Epithelial cell of proximal tubule (primary cell): ENCODE measurements at regions not wholly inside any gene's neighbourhood (a gene's known extent, or its start where the extent isn't known, plus 50 kb on each side); places are given as distances from the start of the nearest gene placed in this dataset.
"Not testable (repeated sequence)": the region's sequence is repeated elsewhere in the genome, so short reads cannot be mapped to it uniquely, and the experiment has no call there.

ENCODE experiments used
- DNase-seq: peaks from one replicate; pipeline ENCODE4 v3.0.0-alpha.2; 2011; ENCODE audit warnings: low read depth
- H3K4me3 ChIP-seq: 2 replicates; pipeline ENCODE4 v1.5.1; 2011; ENCODE audit warnings: low read depth, mild to moderate bottlenecking, low read length
- TF ChIP-seq, protein P1 (sequence below): conservative IDR thresholded peaks from 2 replicates; pipeline ENCODE4 v1.5.1; 2012; ENCODE audit warnings: low read depth, mild to moderate bottlenecking, low read length

DNA sequence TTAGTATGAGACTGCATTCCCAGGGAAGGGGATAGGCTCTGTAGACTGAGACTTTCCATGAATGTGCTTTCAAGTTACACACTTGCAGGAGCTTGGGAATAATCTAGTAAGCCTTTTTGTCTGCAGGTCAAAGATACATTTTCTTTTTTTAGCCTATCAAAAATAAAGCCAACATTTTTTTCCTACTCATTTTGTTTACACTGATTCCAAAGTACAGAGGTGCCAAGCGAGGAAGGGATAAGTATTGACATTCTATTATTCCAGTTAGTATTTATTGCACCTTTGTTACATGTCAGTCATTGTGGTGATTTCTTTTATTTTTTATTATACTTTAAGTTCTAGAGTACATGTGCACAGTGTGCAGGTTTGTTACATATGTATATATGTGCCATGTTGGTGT lies 413.0 kb upstream of the CHORDC1 start:
- DNase-seq: no peak
- H3K4me3 ChIP-seq: no peak overlapping the region
- TF ChIP-seq, protein P1, sequence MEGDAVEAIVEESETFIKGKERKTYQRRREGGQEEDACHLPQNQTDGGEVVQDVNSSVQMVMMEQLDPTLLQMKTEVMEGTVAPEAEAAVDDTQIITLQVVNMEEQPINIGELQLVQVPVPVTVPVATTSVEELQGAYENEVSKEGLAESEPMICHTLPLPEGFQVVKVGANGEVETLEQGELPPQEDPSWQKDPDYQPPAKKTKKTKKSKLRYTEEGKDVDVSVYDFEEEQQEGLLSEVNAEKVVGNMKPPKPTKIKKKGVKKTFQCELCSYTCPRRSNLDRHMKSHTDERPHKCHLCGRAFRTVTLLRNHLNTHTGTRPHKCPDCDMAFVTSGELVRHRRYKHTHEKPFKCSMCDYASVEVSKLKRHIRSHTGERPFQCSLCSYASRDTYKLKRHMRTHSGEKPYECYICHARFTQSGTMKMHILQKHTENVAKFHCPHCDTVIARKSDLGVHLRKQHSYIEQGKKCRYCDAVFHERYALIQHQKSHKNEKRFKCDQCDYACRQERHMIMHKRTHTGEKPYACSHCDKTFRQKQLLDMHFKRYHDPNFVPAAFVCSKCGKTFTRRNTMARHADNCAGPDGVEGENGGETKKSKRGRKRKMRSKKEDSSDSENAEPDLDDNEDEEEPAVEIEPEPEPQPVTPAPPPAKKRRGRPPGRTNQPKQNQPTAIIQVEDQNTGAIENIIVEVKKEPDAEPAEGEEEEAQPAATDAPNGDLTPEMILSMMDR: no peak

DNA sequence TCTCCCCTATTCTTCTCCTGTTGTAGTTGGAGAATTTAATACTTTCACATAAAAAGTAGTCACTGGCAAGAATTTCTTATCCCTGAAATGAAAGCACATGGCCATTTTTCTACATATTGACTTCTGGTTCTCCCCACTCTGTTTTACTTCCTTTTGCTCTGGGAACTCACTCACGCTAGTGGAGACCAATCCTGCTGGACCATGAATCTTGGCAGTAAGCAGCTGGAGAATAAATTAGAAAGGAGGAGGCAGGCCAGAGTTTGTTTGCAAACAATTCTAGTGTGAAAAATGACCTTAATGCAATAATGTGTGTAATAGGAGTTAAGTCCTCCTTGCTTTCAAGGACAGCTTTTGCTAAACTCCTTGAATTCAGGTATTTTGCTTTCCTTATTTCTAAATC lies 412.3 kb upstream of the CHORDC1 start:
- no peak overlapping the region for H3K4me3 ChIP-seq
- no peak for DNase-seq
- TF ChIP-seq, protein P1: no peak

DNA sequence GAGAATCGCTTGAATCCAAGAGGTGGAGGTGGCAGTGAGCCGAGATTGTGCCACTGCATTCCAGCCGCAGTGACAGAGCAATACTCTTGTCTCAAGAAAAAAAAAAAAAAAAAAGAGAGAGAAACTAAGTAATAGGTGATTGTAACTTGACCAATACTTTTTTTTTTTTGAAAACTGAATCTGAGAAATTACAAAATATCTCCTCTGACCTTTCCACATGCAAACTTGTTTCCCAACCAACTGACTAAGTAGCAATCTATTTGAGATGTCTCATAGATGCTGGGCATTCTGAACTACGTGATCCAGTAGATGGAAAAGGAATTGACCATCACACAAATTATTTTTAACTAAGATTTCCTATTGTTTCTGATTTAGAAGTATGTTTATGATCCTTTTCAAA lies 407.3 kb upstream of the CHORDC1 start:
- H3K4me3 ChIP-seq: no peak overlapping the region
- TF ChIP-seq, protein P1: no peak
- DNase-seq: no peak

GRCh38 chr11:90629229-90629806 lies 406.5 kb upstream of the CHORDC1 start:
- H3K4me3 ChIP-seq: no peak overlapping the region
- DNase-seq: no peak
- TF ChIP-seq, protein P1: no peak

DNA sequence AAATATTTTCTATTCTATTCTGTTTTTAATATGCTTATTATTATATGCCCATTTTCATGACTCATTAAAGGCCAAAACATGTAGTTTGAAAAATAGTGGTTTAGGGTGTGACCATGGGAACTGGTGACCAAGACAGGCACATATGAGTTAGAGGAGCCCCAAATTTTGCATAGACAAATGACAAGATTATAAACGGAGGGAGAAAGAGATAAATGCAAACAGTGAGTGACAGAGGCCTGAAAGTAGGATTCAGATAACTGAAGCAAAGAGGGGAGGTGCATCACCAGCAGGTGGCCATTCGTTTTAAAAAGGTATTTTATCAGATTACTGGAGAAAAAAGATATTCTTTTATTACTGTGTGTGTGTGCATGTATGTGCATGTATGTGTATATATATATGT lies 391.5 kb upstream of the CHORDC1 start:
- TF ChIP-seq, protein P1: no peak
- DNase-seq: no peak
- H3K4me3 ChIP-seq: no peak overlapping the region

- DNase-seq: not testable (repeated sequence)
These were observed 390.2 kb upstream of the CHORDC1 start for GRCh38 chr11:90613037-90613436.

DNA sequence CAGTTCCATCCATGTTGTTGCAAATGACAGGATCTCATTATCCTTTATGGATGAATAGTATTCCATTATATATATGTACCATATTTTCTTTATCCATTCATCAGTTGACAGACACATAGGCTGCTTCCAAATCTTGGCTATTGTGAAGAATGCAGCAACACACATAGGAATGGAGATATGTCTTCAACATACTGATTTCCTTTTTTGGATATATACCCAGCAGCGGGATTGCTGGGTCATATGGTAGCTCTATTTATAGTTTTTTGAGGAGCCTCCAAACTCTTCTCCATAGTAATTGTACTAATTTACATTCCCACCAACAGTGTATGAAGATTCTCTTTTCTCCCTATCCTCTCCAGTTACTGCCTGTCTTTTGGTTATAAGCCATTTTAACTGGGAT lies 383.9 kb upstream of the CHORDC1 start:
- no peak overlapping the region for H3K4me3 ChIP-seq
- TF ChIP-seq, protein P1: no peak
- no peak for DNase-seq

More at GRCh38 chr11:90613037-90613436, 390.2 kb upstream of the CHORDC1 start:
- not testable (repeated sequence) for H3K4me3 ChIP-seq
